Neural progenitor cell (in vitro differentiated cells): ENCODE measurements at regions not wholly inside any gene's neighbourhood (a gene's known extent, or its start where the extent isn't known, plus 50 kb on each side); places are given as distances from the start of the nearest gene placed in this dataset.

Experiments
- EZH2 ChIP-seq: fragments of 200-600 bp; sonication (generic); IDR thresholded peaks from 2 replicates; pipeline ENCODE4 v1.6.1; 2017; ENCODE audit warnings: antibody characterized with exemption, mild to moderate bottlenecking, moderate library complexity
- EZH2phosphoT487 ChIP-seq: fragments of 200-600 bp; sonication (generic); IDR thresholded peaks from 2 replicates; pipeline ENCODE4 v1.6.1; 2017; ENCODE audit warnings: antibody characterized with exemption
- TF ChIP-seq, protein P1 (sequence below): fragments of 200-600 bp; sonication (generic); IDR thresholded peaks from 2 replicates; pipeline ENCODE4 v1.5.1; 2017; ENCODE audit warnings: antibody characterized with exemption, mild to moderate bottlenecking

DNA sequence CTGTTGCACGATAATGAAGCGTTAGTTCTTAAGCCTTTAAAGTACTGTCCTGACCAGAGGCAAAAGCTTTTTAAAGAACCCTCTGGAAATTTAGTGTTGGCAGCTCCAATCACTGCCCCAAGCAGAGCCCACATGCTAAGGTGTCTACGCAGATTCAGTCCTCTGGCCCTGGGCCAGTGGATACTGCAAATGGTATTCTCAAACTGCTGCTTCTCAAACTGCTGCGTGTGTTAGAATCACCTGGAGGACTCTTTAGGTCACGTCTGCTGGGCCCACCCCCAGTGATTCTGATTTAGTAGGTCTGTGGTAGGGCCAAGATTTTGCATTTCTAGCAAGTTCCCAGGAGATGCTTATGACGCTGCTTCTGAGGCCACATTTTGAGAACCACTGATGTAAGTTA is 96.0 kb upstream of the CCDC28A start:
- TF ChIP-seq, protein P1, sequence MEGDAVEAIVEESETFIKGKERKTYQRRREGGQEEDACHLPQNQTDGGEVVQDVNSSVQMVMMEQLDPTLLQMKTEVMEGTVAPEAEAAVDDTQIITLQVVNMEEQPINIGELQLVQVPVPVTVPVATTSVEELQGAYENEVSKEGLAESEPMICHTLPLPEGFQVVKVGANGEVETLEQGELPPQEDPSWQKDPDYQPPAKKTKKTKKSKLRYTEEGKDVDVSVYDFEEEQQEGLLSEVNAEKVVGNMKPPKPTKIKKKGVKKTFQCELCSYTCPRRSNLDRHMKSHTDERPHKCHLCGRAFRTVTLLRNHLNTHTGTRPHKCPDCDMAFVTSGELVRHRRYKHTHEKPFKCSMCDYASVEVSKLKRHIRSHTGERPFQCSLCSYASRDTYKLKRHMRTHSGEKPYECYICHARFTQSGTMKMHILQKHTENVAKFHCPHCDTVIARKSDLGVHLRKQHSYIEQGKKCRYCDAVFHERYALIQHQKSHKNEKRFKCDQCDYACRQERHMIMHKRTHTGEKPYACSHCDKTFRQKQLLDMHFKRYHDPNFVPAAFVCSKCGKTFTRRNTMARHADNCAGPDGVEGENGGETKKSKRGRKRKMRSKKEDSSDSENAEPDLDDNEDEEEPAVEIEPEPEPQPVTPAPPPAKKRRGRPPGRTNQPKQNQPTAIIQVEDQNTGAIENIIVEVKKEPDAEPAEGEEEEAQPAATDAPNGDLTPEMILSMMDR: no peak
- no peak for TF ChIP-seq EZH2
- TF ChIP-seq EZH2phosphoT487: no peak
